Thyroid gland (tissue), 4 donors: ENCODE measurements at regions not wholly inside any gene's neighbourhood (a gene's known extent, or its start where the extent isn't known, plus 50 kb on each side); places are given as distances from the start of the nearest gene placed in this dataset.

Source experiments
- CTCF ChIP-seq, 6 experiments: fragments of 200-600 bp in 3 of 6; fragments of 450-650 bp in 3 of 6; sonication (generic) in 3 of 6; IDR thresholded peaks; one replicate each; pipeline ENCODE4 v1.5.1; 2016 to 2019; ENCODE audit warnings: antibody characterized with exemption in 6 of 6, mild to moderate bottlenecking in 2 of 6, inconsistent platforms in 1 of 6, moderate library complexity in 1 of 6
- POLR2A ChIP-seq, 2 donors: fragments of 450-650 bp; IDR thresholded peaks; one replicate each; pipeline ENCODE4 v1.6.1; 2017; ENCODE audit warnings: antibody characterized with exemption in 2 of 2, mild to moderate bottlenecking in 2 of 2, moderate library complexity in 1 of 2

- no peak for TF ChIP-seq CTCF (IDR thresholded peaks at IDR 0.05)
- no peak for TF ChIP-seq POLR2A (IDR thresholded peaks at IDR 0.05)
These were observed 411.0 kb downstream of the KCNJ3 start for GRCh38 chr2:155109527-155109926.
